GM18907 (cell line): ENCODE measurements at regions not wholly inside any gene's neighbourhood (a gene's known extent, or its start where the extent isn't known, plus 50 kb on each side); places are given as distances from the start of the nearest gene placed in this dataset.

Experiments used
- ATAC-seq: cut with Tn5 transposase; IDR thresholded peaks from one replicate; pipeline ENCODE4 v1.9.1; 2021; ENCODE audit warnings: mild to moderate bottlenecking, moderate library complexity; ENCODE audit not compliant: unreplicated experiment

DNA sequence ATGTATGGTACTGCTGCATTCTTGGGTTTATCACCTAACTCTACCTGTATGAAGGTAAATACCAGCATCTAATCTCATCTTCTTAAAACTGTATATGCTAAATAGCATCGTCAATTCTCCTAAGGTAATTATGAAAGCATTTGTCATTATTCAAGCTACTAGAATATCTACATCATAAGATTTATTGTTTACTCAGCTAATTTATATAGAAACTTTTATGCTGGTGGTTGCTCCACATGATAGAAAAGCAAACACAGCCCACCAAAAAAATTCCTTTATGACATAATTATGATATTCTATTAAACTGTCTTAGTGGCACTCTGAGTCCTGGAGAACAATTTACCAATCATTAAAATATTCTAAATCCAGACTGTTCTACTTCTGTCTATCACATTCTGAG is 1226.1 kb upstream of the NRXN1 start:
- ATAC-seq = no peak

DNA sequence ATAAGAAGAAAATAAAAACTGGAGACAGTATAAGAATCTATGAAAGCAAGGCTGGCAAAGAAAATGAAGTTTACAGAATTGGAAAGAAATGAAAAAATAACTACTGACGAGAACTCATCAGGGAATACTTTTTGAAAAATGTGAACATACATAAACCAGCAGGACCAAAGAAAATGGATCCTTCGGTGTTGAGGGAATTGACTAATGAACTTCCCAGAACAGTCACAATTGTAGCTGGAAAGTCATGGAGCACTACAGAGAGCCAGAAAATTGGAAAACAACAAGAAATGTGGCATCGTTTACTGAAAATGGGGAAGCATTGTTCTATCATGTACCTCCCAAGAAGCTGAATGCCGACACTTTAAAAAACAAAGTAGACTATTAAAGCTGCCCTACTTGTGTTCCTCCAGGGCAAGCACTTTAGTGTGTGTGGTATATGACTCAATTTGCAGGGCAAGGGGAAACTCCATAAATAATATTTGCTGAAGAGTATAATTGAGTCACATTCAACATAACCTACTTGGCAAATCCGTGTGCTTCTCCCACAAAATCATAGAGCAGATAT is 1221.6 kb upstream of the NRXN1 start:
- no peak for ATAC-seq

DNA sequence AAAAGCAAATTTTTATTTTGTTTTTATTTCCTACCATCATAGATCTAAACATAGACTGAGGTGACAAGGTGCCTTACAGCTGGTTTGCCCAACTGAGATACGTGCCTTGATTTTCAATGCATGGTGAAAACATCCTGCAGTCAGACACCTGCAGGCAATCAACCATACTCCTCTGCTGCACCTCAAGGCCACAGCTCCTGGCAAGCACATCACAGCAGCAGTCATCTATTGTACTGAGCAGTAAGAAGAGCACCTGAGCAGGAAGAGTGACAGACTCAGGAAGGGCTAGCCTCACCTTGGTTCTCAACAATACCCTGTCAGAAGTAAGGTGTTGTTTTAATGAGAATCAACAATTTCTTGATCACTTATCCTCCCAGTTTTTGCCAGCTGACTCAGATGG is 1206.8 kb upstream of the NRXN1 start:
- ATAC-seq = no peak

DNA sequence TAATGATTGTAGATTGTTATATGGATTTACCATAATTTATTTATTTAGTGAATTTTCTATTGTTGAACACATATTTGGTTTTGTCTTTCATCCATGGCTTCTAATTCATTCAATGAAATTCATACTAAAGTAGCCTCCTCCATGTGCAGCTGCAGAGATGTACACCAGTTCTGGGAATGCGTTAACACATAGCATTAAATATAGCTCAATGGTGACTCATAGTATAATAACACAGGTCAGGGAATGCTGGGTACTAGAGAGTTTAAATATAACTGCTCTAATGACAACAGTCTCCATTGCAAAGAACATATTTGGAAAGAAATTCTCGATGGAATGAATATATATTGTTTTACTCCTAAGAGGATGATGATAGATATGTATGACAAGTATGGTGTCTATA is 1190.2 kb upstream of the NRXN1 start:
- no peak for ATAC-seq

DNA sequence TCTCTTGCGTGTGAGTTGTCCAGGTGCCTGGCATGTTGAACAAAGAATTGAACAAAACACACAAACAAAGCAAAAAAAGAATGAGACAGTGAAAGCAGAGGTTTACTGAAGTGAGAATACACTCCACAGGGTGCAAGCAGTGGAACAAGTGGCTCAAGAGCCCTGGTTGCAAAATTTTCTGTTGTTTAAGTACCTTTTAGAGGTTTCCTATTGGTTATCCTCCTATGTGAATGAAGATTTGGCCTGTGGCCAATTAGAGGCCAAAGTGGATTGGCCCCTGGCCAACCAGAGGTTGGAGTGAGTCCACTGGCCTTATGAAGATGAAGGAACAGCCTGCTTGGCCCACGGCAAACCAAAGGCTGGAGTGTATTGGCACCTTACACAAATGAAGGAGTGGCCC is 1188.5 kb upstream of the NRXN1 start:
- ATAC-seq = no peak

DNA sequence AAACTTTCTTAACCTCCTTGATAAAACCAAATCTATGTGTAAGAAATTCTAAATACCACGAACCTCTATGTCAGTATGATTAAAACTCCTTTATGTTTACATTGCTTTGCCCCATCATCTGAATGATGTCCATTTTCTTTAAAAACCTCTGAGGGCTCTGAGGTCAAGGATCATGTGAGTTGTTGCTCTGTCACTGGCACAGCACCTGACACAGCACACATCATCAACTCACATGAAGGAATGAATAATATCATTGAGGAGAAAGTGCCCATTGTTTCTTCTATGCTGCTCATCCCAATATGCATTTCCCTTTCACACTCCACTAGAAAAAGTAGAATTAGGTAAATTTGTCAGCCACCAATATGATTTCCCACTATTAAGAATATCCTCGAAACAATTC is 1178.7 kb upstream of the NRXN1 start:
- ATAC-seq = no peak

DNA sequence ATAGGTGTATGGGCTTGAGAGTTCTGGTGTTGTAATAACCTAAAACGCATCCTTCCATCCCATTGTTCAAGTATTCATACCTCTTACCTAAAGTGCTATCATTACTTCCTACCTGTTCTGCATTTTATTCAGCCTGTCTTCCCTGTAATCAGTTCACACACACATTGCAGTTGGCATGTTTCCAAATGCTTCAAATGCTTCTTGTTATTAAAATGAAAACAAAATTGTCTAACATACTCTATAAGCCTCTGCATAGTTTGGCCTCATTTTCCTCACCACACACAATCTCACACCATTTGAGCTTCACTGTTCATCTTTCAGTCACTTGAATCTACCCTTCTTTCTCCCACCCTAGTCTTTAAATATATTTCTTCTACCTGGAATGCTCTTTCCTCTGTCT is 1178.2 kb upstream of the NRXN1 start:
- no peak for ATAC-seq

DNA sequence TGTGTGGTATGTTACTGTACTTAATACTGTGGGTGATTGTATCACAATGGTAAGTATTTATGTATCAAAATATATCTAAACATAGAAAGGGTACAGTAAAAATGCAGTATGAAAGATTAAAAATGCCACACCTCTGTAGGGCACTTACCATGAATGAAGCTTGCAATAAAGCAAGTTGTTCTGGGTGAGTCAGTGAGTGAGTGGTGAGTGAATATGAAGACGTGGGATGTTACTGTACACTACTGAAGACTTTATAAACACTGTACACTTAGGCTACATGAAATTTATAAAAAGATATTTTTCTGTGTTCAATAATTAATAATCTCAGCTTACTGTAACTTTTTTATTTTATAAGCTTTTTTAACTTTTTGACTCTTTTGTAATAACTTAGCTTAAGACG is 1162.4 kb upstream of the NRXN1 start:
- no peak for ATAC-seq

DNA sequence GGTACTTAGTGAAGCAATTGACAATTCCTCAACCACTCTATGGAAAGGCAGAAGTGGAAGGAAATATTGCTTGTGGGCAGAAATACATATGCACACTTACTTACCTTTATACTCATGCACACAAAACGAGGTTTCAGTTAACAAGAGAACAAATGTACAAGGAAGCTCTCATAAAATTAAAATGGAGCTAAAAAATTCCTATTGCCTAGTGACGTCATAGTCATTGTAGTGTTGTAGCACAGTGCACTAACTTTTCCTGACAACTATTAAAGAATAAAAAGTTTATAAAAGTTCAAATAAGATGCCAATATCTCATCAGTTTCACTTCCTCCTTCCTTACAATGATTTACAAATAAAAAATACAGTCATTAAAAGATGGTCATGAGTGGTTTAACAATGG is 1161.9 kb upstream of the NRXN1 start:
- no peak for ATAC-seq

DNA sequence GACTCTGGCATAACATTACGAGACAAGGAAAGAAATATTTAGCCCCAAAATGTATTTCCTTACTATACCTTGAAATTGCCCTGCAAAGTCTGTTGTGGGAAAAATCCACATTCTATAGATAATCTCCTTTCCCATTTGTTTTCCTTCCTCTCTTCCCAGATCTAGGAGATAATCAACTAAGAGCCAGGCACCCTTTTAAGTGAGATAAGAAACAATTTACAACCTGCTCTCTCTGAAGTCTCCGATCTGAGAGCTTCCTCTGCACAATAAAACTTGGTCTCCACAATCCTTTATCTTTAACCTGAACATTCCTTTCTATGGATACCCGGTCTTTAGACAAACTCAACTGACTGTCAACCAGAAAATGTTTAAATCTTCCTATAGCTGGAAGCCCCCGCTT is 1160.7 kb upstream of the NRXN1 start:
- no peak for ATAC-seq

DNA sequence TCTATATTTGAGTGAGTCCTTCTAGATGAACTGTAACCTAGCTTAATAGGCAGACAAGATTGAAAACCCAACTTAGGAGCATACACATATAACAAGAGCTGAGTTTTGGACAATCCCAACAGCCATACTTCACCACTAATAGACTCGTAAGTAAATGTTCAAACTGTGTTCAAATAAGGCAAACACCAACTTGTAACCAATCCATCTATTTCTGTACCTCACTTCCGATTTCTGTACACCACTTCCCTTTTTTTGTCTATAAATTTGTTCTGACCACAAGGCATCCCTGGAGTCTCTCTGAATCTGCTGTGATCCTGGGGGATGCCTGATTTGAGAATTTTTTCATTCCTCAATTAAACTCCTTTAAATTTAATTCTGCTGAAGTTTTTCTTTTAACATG is 1149.1 kb upstream of the NRXN1 start:
- no peak for ATAC-seq

DNA sequence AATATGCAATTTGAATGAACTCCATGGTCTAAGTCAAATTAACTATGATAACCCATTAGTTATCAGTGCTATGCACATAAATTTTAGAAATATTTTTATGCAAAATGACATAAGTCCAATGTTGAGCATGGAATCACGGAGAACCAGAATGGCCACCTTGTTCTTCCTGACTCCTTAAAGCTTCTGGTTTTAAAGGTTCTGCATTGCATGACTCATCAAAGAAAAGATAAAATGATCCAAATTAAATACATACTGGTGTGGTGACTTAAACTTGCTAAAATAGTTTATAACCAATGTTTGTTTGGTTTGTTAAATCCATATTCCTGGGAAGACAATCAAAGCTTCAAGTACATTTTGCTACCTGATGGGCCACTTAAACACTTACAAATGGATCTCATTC is 1146.9 kb upstream of the NRXN1 start:
- ATAC-seq = no peak

DNA sequence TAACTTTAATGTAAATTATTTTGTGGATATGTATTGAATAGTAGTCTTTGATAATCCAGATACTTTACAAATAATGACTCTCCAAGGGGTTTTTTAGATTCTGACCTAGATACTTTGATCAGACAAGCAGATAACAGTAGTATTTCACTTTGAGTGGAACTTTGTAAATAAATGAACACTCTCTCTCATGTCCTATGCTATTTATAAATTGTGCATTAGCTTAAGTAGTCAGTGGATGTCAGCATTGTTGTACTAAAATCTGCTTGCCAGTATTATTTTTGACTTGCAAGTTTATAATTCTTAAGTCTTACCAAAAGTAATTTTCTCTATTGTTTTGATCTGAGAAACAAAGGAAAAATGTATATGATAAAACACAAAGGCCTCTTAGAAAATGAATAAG is 1113.1 kb upstream of the NRXN1 start:
- no peak for ATAC-seq

DNA sequence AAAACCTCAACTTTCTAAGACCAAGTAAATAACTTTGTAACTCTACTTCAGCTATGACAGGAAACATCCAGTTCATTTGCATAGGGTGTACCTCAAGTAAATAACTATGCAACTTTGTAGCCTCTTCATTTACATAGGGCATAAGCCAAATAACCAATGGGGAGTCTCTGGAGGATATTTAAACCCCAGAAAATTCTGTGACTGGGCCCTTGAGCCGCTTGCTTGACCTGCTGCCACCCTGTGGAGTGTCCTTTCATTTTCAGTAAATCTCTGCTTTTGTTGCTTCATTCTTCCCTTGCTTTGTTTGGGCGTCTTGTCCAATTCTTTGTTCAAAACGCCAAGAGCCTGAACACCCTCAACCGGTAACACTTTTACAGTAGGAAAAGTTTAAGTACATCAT is 1112.7 kb upstream of the NRXN1 start:
- no peak for ATAC-seq

DNA sequence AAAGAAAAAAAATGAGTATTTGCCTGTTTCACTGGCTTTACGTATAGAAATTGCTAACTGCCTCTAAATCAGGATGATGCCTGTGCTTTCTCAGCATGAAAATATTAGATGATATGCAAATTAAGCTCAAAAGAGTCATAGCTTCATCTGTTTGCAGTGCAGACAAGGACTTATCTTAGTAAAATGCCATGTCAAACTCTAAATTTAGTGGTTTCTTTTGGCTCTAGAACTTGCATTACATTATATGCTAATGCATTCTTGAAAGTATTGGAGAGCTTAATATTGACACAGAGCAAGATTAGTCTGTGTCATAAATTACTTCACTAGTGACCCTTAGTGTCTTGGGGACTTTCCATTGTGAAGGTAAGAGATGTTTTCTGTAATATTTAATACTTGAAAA is 1109.1 kb upstream of the NRXN1 start:
- no peak for ATAC-seq

DNA sequence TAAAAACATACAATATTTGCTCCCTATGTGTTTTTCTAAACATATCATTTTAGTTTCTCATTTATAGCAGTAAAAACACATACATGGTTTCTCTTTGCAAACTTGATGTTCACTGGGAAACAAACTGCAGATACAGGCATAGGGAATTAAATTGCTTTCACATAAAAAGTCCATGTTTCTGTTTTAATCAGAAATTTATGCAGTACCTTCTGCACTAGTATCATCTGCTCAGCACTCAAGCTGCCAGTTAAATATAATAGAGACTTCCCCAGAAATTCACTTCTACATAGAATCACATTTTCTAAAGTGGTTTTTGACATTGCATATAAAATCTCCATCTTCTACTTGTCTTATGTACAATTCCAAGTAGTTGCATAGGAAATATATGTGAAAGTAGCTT is 1107.3 kb upstream of the NRXN1 start:
- no peak for ATAC-seq

DNA sequence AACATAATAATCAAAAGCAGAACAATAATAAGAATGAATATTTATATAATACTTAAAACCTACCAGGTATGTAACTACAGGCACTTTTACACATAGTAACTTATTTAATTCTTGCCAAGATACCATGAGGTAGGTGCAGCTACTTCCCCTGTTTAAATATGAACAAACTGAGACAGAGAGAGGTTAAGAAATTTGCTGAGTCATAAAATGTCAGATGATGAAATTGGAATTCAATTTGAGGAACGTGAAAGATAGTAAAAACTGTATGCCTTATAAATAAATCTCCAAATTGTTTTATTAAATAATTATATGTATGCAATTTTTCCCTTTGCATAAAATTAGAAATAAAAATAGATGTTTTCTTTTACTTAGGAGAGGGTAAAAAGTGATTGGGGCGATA is 1103.3 kb upstream of the NRXN1 start:
- ATAC-seq = no peak

DNA sequence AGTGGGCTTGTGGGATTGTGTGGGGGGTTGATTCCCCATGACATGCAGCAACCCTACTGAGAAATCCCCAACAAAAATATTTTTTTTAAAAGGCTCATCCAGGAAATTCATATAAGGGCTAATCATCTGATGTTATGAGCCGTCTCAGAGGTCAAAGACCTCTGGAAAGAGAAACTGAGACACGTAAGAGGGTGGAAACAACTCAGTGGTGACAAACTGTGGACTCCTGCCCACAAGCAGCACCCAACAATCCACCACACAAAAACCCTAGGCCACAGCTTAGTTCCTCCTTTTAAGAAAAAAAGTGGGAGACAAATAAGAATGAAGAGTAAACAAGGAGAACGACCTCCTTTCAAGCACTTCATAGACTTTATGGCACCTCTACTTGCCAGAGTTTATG is 1096.1 kb upstream of the NRXN1 start:
- ATAC-seq = no peak

DNA sequence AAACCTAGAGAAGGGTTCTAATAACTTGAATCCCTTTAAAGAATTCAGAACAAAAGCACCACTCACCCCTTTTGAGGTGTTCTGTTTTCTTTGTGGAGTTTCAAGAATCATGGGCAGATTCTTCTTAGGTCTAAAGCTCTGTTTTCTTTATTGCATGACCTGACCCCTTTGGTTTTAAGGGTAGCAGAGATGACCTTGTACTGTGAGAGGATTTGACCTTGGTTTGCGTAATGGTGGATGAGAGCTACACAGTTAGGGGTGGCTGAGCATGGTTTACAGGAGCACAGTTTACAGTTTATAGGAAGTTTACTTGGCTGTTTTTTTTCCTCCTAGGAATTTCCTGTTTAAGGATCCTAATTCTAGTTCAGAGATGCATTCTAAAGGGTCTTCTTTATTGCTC is 1095.6 kb upstream of the NRXN1 start:
- no peak for ATAC-seq

DNA sequence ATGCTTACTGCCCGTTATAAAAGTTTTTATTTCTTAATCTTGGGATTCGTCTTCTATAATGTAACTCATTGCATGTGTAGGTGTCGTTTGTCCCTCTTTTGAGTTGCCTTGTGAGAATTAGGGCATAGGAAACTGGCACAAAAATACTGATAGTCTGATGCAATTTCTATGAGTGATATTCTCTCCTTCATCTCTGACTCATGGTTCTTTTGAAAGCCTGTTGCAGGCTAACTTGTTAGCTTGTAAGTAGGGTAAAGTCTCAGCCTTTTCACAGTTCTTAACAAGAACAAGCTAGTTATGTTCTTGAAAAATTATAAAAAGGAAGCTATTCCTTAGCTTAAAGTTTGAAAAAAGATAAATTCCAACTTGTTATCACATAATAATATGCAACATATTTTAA is 1085.4 kb upstream of the NRXN1 start:
- ATAC-seq = no peak

DNA sequence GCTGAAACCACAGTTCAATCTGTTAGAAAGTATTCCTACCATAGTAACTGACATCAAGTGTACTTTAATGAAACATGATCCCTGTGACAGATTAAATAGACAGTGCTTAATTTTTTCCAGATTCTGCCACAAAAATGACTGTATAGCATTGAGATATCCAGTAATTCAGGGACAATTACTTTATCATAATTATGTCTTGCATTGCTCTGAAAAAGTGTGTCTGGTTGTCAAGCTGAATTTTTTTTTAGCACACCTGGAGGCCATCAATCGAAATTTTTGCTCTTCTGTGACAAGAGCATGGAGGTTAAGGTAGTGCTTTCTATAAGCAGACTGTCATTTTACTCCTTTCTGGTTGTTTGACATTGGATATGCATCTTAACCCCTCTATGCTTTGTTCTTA is 1083.8 kb upstream of the NRXN1 start:
- no peak for ATAC-seq

DNA sequence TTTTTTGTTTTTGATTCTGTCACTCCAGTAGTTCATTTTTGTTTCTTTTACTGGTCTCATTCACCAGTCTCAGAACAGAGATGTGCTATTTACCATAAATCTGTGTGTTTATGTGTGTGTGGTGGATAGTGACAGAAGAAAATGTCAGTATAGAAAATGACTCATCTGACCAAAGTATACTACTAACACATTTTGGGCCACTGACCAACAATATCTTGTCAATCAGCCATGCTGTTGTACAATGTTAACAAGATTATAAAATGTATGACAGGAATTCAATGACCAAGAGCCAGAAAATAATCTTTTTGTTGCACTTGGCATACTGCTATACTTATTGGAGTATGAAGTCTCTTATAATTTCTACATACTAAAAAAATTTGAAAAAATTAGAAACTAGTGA is 1081.4 kb upstream of the NRXN1 start:
- no peak for ATAC-seq

DNA sequence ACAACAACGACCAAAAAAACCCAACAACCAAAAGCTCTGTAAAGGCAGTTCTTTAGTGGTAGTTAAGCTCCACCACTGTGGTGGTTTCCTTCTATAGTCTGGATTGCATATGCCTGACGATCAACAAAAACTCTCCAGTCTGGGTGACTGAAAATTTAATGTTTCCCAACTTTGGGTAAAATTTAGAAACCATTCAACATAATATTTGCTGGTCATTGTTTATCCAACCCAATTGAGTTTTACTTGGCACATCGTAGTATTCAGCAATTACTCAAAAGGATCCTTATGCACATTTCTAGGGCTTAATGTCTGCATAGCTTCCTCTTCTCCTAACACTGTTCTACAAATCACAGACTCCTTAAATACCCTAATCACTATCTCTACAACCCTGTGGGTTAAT is 1080.2 kb upstream of the NRXN1 start:
- ATAC-seq = no peak

DNA sequence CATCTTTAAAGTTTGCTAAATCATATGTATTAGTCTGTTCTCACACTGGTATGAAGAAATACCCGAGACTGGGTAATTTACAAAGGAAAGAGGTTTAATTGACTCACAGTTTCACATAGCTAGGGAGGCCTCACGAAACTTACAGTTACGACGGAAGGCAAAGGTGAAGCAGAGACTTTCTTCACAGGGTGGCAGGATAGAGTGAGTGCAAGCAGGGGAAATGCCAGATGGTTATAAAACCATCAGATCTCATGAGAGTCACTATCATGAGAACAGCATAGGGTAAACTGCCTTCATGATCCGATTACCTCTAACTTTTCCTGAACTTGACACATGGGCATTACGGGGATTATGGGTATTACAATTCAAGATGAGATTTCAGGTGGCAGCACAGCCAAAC is 1075.2 kb upstream of the NRXN1 start:
- no peak for ATAC-seq
